Epithelial cell of proximal tubule (primary cell): ENCODE measurements at regions not wholly inside any gene's neighbourhood (a gene's known extent, or its start where the extent isn't known, plus 50 kb on each side); places are given as distances from the start of the nearest gene placed in this dataset.

Source experiments
- DNase-seq: peaks from one replicate; pipeline ENCODE4 v3.0.0-alpha.2; 2011; ENCODE audit warnings: low read depth
- H3K4me3 ChIP-seq: 2 replicates; pipeline ENCODE4 v1.5.1; 2011; ENCODE audit warnings: low read depth, mild to moderate bottlenecking, low read length
- TF ChIP-seq, protein P1 (sequence below): conservative IDR thresholded peaks from 2 replicates; pipeline ENCODE4 v1.5.1; 2012; ENCODE audit warnings: low read depth, mild to moderate bottlenecking, low read length

DNA sequence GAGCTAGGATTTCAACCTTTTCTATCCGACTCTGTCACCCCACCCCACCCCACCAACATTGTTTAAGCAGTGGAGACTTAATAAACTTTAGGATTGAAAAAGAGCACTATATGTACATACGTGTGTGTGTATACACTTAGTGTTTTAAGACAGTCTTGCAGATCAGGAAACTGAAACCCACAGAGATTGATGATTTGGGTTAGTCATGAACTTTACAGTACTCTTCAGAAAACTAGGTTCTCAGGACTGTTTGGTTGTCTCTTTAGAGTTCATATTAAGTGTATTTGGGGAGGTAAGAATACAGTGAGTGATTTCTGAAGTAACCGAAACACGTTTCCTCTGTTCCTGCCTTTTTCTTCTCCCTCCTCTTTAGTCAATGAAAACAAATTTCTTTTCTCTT lies 1043.1 kb downstream of the TLE1 start:
- TF ChIP-seq, protein P1, sequence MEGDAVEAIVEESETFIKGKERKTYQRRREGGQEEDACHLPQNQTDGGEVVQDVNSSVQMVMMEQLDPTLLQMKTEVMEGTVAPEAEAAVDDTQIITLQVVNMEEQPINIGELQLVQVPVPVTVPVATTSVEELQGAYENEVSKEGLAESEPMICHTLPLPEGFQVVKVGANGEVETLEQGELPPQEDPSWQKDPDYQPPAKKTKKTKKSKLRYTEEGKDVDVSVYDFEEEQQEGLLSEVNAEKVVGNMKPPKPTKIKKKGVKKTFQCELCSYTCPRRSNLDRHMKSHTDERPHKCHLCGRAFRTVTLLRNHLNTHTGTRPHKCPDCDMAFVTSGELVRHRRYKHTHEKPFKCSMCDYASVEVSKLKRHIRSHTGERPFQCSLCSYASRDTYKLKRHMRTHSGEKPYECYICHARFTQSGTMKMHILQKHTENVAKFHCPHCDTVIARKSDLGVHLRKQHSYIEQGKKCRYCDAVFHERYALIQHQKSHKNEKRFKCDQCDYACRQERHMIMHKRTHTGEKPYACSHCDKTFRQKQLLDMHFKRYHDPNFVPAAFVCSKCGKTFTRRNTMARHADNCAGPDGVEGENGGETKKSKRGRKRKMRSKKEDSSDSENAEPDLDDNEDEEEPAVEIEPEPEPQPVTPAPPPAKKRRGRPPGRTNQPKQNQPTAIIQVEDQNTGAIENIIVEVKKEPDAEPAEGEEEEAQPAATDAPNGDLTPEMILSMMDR, result no peak
- no peak overlapping the region for H3K4me3 ChIP-seq
- no peak for DNase-seq

DNA sequence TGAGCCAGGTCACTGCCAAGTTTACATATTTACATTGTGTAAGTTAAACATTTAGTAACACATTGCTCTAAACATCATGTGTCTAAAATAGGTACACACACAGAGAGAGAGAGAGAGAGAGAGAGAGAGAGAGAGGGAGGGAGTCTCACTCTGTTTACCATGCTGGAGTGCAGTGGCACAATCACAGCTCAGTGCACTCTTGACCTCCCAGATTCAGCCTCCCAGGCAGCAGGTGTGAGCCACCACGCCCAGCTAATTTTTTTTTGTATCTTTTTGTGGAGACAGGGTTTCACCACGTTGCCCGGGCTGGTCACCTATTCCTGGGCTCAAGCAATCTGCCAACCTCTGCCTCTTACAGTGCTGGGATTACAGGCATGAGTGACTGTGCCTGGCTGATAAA lies 1045.3 kb downstream of the TLE1 start:
- no peak for DNase-seq
- no peak overlapping the region for H3K4me3 ChIP-seq
- TF ChIP-seq, protein P1, result no peak

DNA sequence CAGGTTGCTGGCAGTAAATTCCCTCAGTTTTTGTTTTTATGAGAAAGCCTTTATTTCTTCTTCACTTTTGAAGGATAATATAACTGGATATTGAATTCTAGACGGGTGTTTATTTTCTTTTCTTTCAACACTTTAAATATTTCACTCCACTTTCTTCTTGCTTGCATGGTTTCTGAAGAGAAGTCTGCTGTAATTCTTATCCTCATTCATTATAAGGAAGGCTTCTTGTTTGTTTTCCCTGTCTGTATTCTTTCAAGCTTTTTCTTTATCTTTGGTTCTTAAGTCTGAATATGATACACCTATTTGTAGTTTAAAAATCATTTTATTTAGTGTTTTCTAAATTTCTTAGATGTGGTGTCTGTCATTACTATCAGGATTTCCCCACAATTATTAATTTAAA lies 1054.3 kb downstream of the TLE1 start:
- TF ChIP-seq, protein P1, result no peak
- no peak for DNase-seq
- H3K4me3 ChIP-seq, result no peak overlapping the region

DNA sequence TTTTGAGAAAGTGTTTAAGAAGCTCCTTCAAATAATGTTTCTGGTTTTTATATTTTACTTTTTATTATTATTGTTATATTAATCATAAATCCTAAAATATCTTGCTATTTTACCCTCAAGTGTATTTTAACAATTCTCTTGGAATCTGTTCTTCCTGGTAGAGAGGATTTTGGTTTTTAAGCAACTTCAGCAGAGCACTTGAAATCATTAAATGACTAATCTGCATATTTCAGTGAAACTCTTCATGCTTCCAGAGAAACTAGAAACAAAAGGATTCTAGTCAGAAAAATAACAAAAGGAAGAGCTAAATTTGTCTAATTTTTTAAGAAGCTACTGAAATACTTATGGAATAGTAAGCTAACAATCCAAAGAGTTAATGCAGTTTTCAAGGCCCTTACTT lies 1057.3 kb downstream of the TLE1 start:
- no peak for DNase-seq
- TF ChIP-seq, protein P1, result no peak

DNA sequence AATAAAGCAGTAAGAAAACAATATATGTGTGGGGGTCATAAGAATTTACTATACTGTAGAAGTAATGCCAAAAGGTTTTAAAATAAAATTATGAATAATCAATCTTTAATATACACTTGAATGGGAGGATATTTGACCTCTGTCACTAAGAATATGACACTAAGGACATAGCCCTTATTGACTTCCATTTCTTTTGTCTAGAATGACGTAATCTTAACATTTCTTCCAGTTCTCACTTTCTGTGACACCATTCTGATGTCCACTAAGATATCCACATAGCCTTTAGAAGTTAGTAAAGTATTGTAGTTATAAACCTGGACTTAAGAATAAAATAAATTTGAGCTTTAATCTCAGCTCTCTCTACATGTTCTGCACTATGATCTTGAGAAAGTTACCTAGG lies 1050.7 kb downstream of the TLE4 start:
- DNase-seq, result no peak
- no peak overlapping the region for H3K4me3 ChIP-seq
- TF ChIP-seq, protein P1, result no peak

More for the DNA sequence above, 1057.3 kb downstream of the TLE1 start:
- H3K4me3 ChIP-seq, result no peak overlapping the region

DNA sequence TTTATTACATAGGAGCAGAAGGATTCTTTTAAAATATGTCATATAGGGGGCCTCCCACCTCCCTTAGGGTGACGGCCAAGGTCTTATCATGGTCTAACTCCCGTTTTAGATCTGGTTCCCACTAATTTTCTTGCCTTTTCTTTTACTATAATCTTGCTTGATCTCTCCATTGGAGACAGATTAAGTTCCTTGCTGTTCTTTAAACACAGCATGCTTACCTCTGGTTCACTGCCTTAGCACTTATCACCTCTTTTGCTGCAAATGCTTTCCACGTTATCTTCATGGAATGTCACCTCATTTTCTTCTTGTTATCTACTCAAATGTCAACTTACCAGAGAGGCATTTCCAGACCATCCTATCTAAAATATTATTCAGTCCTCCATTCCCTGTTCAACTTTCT lies 1047.6 kb downstream of the TLE4 start:
- DNase-seq, result no peak
- no peak overlapping the region for H3K4me3 ChIP-seq
- TF ChIP-seq, protein P1, result no peak

DNA sequence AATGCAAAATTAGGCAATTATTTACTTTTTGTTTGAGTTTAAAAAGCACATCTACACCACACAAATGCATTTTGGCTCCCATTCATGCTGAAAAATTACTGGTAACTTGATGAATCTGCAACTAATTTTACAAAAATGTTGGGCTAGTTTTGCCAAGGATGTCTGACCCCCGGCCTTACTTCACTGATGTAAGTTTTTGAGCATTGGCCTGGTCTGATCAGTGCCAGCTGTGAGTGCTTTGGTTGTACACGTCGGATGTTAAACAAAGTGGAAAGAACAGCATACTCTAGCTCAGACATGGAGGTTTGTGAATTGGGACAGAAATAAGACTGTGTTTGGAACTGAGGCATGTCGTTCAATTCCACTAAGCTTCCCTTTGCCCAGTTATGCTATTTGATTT lies 1044.2 kb downstream of the TLE4 start:
- DNase-seq, result no peak
- no peak overlapping the region for H3K4me3 ChIP-seq
- TF ChIP-seq, protein P1, result no peak
